Right lobe of liver (tissue), 4 donors: ENCODE measurements at regions not wholly inside any gene's neighbourhood (a gene's known extent, or its start where the extent isn't known, plus 50 kb on each side); places are given as distances from the start of the nearest gene placed in this dataset.

Experiments
- CTCF ChIP-seq, 4 donors: fragments of 200-600 bp in 3 of 4; fragments of 450-650 bp in 1 of 4; IDR thresholded peaks; one replicate each; pipeline versions ENCODE4 v1.5.1 to v1.8.0; 2016 to 2022; ENCODE audit warnings: antibody characterized with exemption in 4 of 4, mild to moderate bottlenecking in 2 of 4
- POLR2A ChIP-seq: fragments of 450-650 bp; IDR thresholded peaks from one replicate; pipeline ENCODE4 v1.6.1; 2017; ENCODE audit warnings: antibody characterized with exemption, mild to moderate bottlenecking
- donor health status: DM: no; HTN: no; CAD: no.
- donor health status: DM: no; HTN: no; CAD: no.
- donor health status: DM: no; HTN: yes; CAD: no.

DNA sequence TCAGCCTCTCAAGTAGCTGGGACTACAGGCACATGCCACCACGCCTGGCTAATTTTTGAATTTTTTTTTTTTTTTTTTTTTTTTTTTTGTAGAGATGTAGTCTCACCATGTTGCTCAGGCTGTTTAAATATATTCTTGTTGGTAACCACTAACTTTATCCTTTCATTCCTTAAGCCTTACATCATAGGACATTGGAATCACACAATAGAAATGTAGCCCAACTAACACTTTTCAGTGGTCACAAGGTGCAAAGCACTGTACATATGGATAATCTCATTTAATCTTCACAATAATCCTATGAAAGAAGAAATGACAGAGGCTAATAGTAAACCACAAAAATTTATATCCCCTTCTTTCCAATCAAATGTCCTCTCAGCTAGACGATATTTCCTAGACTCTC lies 417.8 kb upstream of the DACH1 start:
- TF ChIP-seq CTCF (IDR thresholded peaks at IDR 0.05) (no peak), POLR2A (no peak)
